ENCODE measurements at regions not wholly inside any gene's neighbourhood (a gene's known extent, or its start where the extent isn't known, plus 50 kb on each side); places are given as distances from the start of the nearest gene placed in this dataset.

GRCh38 chr3:70392227-70392626, 79.8 kb upstream of the MDFIC2 start:
- H3K4me1 ChIP-seq = no peaks in the 10 kb centered on the region
- 41 to 46% (median 42%) methylated on average over 1 of the region's 1 CpG for WGBS, 3 donors
- no peak overlapping the region for H3K4me3 ChIP-seq
- TF ChIP-seq CTCF (IDR thresholded peaks at IDR 0.05) = no peak
- DNase-seq (no peak), ATAC-seq (no peak)
- H3K9me3 ChIP-seq = no peaks in the 10 kb centered on the region
- H3K36me3 ChIP-seq (ENCODE audit: insufficient read depth in 1 of 2, low read depth in 1 of 2) = no peaks in the 10 kb centered on the region
- intact Hi-C loops (cut with DNase I) = no loop called here
- no peaks in the 10 kb centered on the region for H3K27me3 ChIP-seq (ENCODE audit: insufficient read depth in 3 of 3, low read length in 2 of 3)
- H3K27ac ChIP-seq = no peak overlapping the region

GRCh38 chr3:70387889-70388288, 75.5 kb upstream of the MDFIC2 start:
- no peak for TF ChIP-seq CTCF (IDR thresholded peaks at IDR 0.05)
- H3K36me3 ChIP-seq (ENCODE audit: insufficient read depth in 1 of 2, low read depth in 1 of 2) = no peaks in the 10 kb centered on the region
- intact Hi-C loops (cut with DNase I) = no loop called here
- H3K27ac ChIP-seq = no peak overlapping the region
- no peaks in the 10 kb centered on the region for H3K27me3 ChIP-seq (ENCODE audit: insufficient read depth in 3 of 3, low read length in 2 of 3)
- ATAC-seq (no peak), DNase-seq (no peak)
- 80 to 88% (median 80%) methylated on average over 3 of the region's 3 CpGs for WGBS, 3 donors
- H3K4me3 ChIP-seq = no peak overlapping the region
- no peaks in the 10 kb centered on the region for H3K4me1 ChIP-seq
- H3K9me3 ChIP-seq = no peaks in the 10 kb centered on the region

GRCh38 chr3:70386846-70387245, 74.4 kb upstream of the MDFIC2 start:
- no peaks in the 10 kb centered on the region for H3K9me3 ChIP-seq
- intact Hi-C loops (cut with DNase I) = no loop called here
- no peak for TF ChIP-seq CTCF (IDR thresholded peaks at IDR 0.05)
- no peak overlapping the region for H3K27ac ChIP-seq
- H3K36me3 ChIP-seq (ENCODE audit: insufficient read depth in 1 of 2, low read depth in 1 of 2) = no peaks in the 10 kb centered on the region
- H3K4me3 ChIP-seq = no peak overlapping the region
- no peaks in the 10 kb centered on the region for H3K27me3 ChIP-seq (ENCODE audit: insufficient read depth in 3 of 3, low read length in 2 of 3)
- ATAC-seq (no peak), DNase-seq (no peak)
- H3K4me1 ChIP-seq = no peaks in the 10 kb centered on the region

- intact Hi-C loops (cut with DNase I) = no loop called here
- Histone ChIP-seq H3K36me3 (ENCODE audit: insufficient read depth in 1 of 2, low read depth in 1 of 2) (no peaks in the 10 kb centered on the region), H3K9me3 (no peaks in the 10 kb centered on the region), H3K27me3 (ENCODE audit: insufficient read depth in 3 of 3, low read length in 2 of 3) (no peaks in the 10 kb centered on the region), H3K4me1 (no peaks in the 10 kb centered on the region), H3K27ac (no peak overlapping the region), H3K4me3 (no peak overlapping the region)
- TF ChIP-seq CTCF (IDR thresholded peaks at IDR 0.05) = no peak
- no peak for ATAC-seq
- 67 to 85% (median 78%) methylated on average over 5 of the region's 5 CpGs for WGBS, 3 donors
- no peak for DNase-seq
Measured at GRCh38 chr3:70386043-70386442, 73.6 kb upstream of the MDFIC2 start.

GRCh38 chr3:70383360-70383831, 71.0 kb upstream of the MDFIC2 start:
- DNase-seq (no peak), ATAC-seq (no peak)
- intact Hi-C loops (cut with DNase I) = no loop called here
- no peak for TF ChIP-seq CTCF (IDR thresholded peaks at IDR 0.05)
- Histone ChIP-seq H3K4me1 (no peaks in the 10 kb centered on the region), H3K9me3 (no peaks in the 10 kb centered on the region), H3K4me3 (no peak overlapping the region), H3K27me3 (ENCODE audit: insufficient read depth in 3 of 3, low read length in 2 of 3) (no peaks in the 10 kb centered on the region), H3K27ac (no peak overlapping the region), H3K36me3 (ENCODE audit: insufficient read depth in 1 of 2, low read depth in 1 of 2) (no peaks in the 10 kb centered on the region)
- 80 to 85% (median 83%) methylated on average over 6 of the region's 6 CpGs for WGBS, 3 donors
